ENCODE measurements at regions not wholly inside any gene's neighbourhood (a gene's known extent, or its start where the extent isn't known, plus 50 kb on each side); places are given as distances from the start of the nearest gene placed in this dataset.
A peak's percentile ranks its signal among the peaks of the same experiment; 100 is the strongest.

DNA sequence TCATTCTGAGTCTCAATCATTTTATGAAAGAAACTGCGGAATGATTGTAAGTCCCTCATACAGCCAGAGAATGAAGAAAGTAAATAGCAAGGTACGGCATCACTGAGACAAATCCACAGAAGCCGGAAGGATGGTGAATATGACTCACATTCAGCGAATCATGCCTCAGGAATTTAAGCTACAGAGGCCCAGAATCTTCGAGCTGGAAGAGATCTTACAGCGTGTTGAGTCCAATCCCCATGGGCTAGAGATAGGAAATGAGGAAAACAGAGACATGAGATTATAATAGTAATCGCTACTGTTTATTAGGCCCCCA, 173.2 kb downstream of the KIF18A start:
- DNase-seq (ENCODE audit: low read depth) = peak; percentile 93
- no peaks in the 10 kb centered on the region for H3K27me3 ChIP-seq (ENCODE audit: control insufficient read depth, insufficient read depth, low read length)
- H3K36me3 ChIP-seq (ENCODE audit: control insufficient read depth, insufficient read depth, low read length) = no peaks in the 10 kb centered on the region
- TF ChIP-seq, protein P1, sequence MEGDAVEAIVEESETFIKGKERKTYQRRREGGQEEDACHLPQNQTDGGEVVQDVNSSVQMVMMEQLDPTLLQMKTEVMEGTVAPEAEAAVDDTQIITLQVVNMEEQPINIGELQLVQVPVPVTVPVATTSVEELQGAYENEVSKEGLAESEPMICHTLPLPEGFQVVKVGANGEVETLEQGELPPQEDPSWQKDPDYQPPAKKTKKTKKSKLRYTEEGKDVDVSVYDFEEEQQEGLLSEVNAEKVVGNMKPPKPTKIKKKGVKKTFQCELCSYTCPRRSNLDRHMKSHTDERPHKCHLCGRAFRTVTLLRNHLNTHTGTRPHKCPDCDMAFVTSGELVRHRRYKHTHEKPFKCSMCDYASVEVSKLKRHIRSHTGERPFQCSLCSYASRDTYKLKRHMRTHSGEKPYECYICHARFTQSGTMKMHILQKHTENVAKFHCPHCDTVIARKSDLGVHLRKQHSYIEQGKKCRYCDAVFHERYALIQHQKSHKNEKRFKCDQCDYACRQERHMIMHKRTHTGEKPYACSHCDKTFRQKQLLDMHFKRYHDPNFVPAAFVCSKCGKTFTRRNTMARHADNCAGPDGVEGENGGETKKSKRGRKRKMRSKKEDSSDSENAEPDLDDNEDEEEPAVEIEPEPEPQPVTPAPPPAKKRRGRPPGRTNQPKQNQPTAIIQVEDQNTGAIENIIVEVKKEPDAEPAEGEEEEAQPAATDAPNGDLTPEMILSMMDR (IDR thresholded peaks at IDR 0.05; ENCODE audit: insufficient read depth, low read length, severe bottlenecking) = no peak
- no peak for FAIRE-seq
- no peak overlapping the region for H3K4me3 ChIP-seq (ENCODE audit: low read depth, low read length)

DNA sequence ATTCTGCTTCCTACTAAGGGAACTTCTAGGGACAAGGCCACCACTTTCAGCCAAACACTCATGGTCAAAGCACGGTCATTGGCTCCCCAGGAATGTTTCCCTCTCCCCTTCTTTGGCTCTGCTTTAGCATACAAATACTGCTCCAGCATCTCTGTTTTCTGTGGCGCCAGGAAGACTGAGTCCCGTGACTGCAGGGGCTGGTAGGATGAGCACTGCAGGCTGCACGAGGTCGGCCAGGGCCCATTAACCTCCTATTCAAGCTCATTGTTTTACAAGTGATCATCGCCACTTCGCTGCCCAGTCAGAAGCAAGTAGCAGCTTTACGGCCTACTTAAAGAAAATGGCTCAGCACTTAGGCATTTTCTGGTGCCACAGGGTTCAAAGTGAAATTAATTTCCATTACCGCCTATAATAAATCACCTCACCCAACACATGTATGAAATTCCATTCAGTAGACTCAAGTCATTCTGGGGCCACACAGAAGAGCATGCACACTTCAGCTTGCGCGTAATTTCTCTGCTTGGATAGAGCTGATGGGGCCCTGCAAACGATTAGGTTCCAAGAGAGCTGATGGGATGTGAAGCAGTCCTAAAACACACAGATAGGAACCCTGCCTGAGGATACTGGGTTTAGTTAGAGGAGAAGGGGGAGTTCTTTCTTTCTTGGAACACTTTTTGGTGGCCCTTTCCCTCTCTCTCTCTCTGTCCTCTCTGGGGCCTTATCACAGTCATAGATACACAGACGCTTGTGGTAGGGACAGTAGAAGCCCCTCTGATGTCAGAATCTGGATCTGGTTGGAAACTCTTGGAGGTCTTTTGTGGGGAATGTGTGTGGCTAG, 173.7 kb downstream of the KIF18A start:
- no peak for FAIRE-seq
- Histone ChIP-seq H3K36me3 (ENCODE audit: control insufficient read depth, insufficient read depth, low read length) (no peaks in the 10 kb centered on the region), H3K27me3 (ENCODE audit: control insufficient read depth, insufficient read depth, low read length) (no peaks in the 10 kb centered on the region), H3K4me3 (ENCODE audit: low read depth, low read length) (no peak overlapping the region)
- TF ChIP-seq, protein P1 (IDR thresholded peaks at IDR 0.05; ENCODE audit: insufficient read depth, low read length, severe bottlenecking) = no peak
- peak; percentile 22 for DNase-seq (ENCODE audit: low read depth)

DNA sequence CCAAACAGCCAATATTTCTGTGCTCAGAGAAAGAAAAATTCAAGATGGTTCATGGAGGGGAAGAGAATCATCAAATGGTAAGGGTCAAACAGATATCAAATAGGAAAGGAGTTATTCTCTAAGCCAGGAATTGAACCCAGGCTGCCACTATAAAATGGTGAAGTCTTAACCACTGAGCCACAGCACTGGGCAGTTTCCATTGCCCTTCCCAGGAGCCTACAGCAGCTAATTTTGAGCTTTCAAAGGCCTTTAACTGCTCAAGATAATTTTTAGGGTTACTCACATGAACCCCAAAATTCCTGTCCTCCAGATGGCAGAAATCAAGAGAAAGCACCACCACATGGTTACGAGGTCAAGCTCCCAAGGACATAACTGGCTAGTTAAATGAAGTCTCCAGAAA, 176.2 kb downstream of the KIF18A start:
- no peak for FAIRE-seq
- TF ChIP-seq, protein P1 (IDR thresholded peaks at IDR 0.05; ENCODE audit: insufficient read depth, low read length, severe bottlenecking) = no peak
- Histone ChIP-seq H3K27me3 (ENCODE audit: control insufficient read depth, insufficient read depth, low read length) (no peaks in the 10 kb centered on the region), H3K4me3 (ENCODE audit: low read depth, low read length) (no peak overlapping the region), H3K36me3 (ENCODE audit: control insufficient read depth, insufficient read depth, low read length) (no peaks in the 10 kb centered on the region)
- no peak for DNase-seq (ENCODE audit: low read depth)

DNA sequence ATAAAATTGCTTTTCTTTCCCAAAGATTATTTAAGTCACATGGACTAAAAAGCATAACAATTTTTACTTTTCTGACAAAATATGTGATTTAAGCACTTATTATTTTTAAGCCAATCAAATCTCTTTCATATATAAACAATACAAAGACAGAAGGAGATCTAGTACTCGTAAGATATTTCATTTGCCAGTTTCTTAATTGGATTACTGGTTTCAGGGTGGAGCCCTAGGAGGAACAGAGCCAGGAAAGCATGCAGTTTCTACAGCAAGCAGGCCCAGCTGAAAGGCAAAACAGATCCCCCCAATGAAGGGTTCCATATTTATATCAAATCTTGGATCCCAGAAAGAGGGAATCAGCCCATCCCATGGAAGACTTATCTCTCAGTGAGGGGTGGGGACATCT, 177.0 kb downstream of the KIF18A start:
- no peaks in the 10 kb centered on the region for H3K27me3 ChIP-seq (ENCODE audit: control insufficient read depth, insufficient read depth, low read length)
- no peaks in the 10 kb centered on the region for H3K36me3 ChIP-seq (ENCODE audit: control insufficient read depth, insufficient read depth, low read length)
- FAIRE-seq = no peak
- DNase-seq (ENCODE audit: low read depth) = no peak
- H3K4me3 ChIP-seq (ENCODE audit: low read depth, low read length) = no peak overlapping the region
- TF ChIP-seq, protein P1 (IDR thresholded peaks at IDR 0.05; ENCODE audit: insufficient read depth, low read length, severe bottlenecking) = no peak

DNA sequence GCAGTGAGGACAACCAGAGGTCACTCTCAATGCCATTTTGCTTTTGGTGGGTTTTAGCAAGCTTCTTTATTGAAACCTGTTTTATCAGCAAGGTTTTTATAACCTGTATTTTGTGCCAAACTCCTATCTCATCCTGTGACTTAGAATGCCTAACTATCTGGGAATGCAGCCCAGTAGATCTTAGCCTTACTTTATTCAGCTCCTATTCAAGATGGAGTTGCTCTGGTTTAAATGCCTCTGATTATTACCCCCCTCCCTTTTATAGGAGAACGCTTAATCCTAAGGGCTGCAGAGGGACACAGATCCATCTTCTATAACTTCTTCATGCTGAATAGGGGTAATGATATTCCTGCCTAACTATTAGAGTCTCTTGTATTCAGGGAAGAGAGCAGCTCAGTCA, 179.1 kb downstream of the KIF18A start:
- Histone ChIP-seq H3K27me3 (ENCODE audit: control insufficient read depth, insufficient read depth, low read length) (no peaks in the 10 kb centered on the region), H3K36me3 (ENCODE audit: control insufficient read depth, insufficient read depth, low read length) (no peaks in the 10 kb centered on the region), H3K4me3 (ENCODE audit: low read depth, low read length) (no peak overlapping the region)
- FAIRE-seq = no peak
- TF ChIP-seq, protein P1 (IDR thresholded peaks at IDR 0.05; ENCODE audit: insufficient read depth, low read length, severe bottlenecking) = no peak
- DNase-seq (ENCODE audit: low read depth) = no peak

DNA sequence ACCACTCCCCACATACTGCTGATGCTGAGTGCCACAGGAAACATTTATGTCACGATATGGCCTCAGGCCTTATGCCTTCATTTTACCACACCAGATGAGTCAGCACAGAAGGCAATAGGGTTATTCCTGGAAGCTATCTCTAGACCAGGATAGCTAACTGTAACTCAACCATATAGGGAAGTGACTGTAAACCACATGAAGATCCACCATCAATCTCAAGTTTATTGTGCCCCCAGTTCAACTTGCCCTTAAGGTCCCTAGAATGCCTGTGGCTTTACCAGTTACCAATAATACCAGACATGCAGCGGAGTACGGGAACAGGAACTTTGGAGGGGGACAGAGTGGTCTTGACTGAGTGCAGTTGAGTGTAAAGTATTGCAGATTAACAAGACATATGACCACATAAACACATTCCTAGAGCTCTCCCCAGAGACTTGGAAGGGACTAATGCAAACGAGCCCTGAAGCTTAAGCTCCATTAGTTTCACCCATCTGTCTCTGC, 180.9 kb downstream of the KIF18A start:
- Histone ChIP-seq H3K36me3 (ENCODE audit: control insufficient read depth, insufficient read depth, low read length) (no peaks in the 10 kb centered on the region), H3K4me3 (ENCODE audit: low read depth, low read length) (no peak overlapping the region), H3K27me3 (ENCODE audit: control insufficient read depth, insufficient read depth, low read length) (no peaks in the 10 kb centered on the region)
- no peak for FAIRE-seq
- TF ChIP-seq, protein P1 (IDR thresholded peaks at IDR 0.05; ENCODE audit: insufficient read depth, low read length, severe bottlenecking) = no peak
- DNase-seq (ENCODE audit: low read depth) = peak; percentile 89

Measured in bronchial epithelial cell (primary cell).